Astrocyte (in vitro differentiated cells and primary cell): ENCODE measurements at regions not wholly inside any gene's neighbourhood (a gene's known extent, or its start where the extent isn't known, plus 50 kb on each side); places are given as distances from the start of the nearest gene placed in this dataset.
A peak's percentile ranks its signal among the peaks of the same experiment; 100 is the strongest.

Source experiments
- DNase-seq: peaks from one replicate; pipeline ENCODE4 v3.0.0-alpha.2; 2010; ENCODE audit warnings: low read depth
- FAIRE-seq: peaks from 2 replicates; lab custom pipeline; 2011; peaks lifted over from hg19 to GRCh38; lab: Jason Lieb, UNC
- H2AFZ ChIP-seq: 2 replicates; pipeline ENCODE4 v1.6.0; 2012; ENCODE audit warnings: low read depth, low read length, inconsistent platforms
- H3K27ac ChIP-seq: 2 replicates; pipeline ENCODE4 v1.5.1; 2011; ENCODE audit warnings: low read depth, low read length, inconsistent platforms
- H3K27me3 ChIP-seq: 2 replicates; pipeline ENCODE4 v1.6.0; 2011; ENCODE audit warnings: low read length, inconsistent platforms; ENCODE audit not compliant: insufficient read depth
- H3K36me3 ChIP-seq: 2 replicates; pipeline ENCODE4 v1.5.1; 2011; ENCODE audit warnings: low read length, inconsistent platforms; ENCODE audit not compliant: insufficient read depth
- H3K4me1 ChIP-seq: 2 replicates; pipeline ENCODE4 v1.5.1; 2011; ENCODE audit warnings: low read length, inconsistent platforms; ENCODE audit not compliant: insufficient read depth
- H3K4me2 ChIP-seq: 2 replicates; pipeline ENCODE4 v1.6.0; 2012; ENCODE audit warnings: low read length, inconsistent platforms
- H3K4me3 ChIP-seq: 2 replicates; pipeline ENCODE4 v1.5.1; 2011; ENCODE audit warnings: low read depth, mild to moderate bottlenecking, low read length, inconsistent platforms; ENCODE audit not compliant: insufficient read depth
- H3K79me2 ChIP-seq: 2 replicates; pipeline ENCODE4 v1.6.0; 2012; ENCODE audit warnings: mild to moderate bottlenecking, low read length, inconsistent platforms; ENCODE audit not compliant: insufficient read depth
- H3K9ac ChIP-seq: 2 replicates; pipeline ENCODE4 v1.6.0; 2012; ENCODE audit warnings: mild to moderate bottlenecking, low read length, inconsistent platforms
- H3K9me3 ChIP-seq: 2 replicates; pipeline ENCODE4 v1.5.1; 2012; ENCODE audit warnings: low read depth, mild to moderate bottlenecking, low read length, inconsistent platforms; ENCODE audit not compliant: insufficient read depth
- H4K20me1 ChIP-seq: 2 replicates; pipeline ENCODE4 v1.6.0; 2012; ENCODE audit warnings: low read length, inconsistent platforms; ENCODE audit not compliant: insufficient read depth
- H3K27ac Mint-ChIP-seq: one replicate; pipeline ENCODE4 v1.8.0; 2021; ENCODE audit warnings: mild to moderate bottlenecking, mixed read lengths; ENCODE audit not compliant: unreplicated experiment
- H3K27me3 Mint-ChIP-seq: one replicate; pipeline ENCODE4 v1.8.0; 2021; ENCODE audit warnings: low read depth, mixed read lengths; ENCODE audit not compliant: unreplicated experiment
- H3K36me3 Mint-ChIP-seq: one replicate; pipeline ENCODE4 v1.8.0; 2021; ENCODE audit warnings: low read depth, mixed read lengths; ENCODE audit not compliant: unreplicated experiment
- H3K4me1 Mint-ChIP-seq: one replicate; pipeline ENCODE4 v1.8.0; 2021; ENCODE audit warnings: low read depth, mixed read lengths; ENCODE audit not compliant: unreplicated experiment
- H3K4me3 Mint-ChIP-seq: one replicate; pipeline ENCODE4 v1.8.0; 2021; ENCODE audit warnings: mild to moderate bottlenecking, moderate library complexity, mixed read lengths; ENCODE audit not compliant: unreplicated experiment
- H3K9me3 Mint-ChIP-seq: one replicate; pipeline ENCODE4 v1.8.0; 2021; ENCODE audit warnings: mild to moderate bottlenecking, mixed read lengths; ENCODE audit not compliant: unreplicated experiment
- EZH2 ChIP-seq: IDR thresholded peaks from 2 replicates; pipeline ENCODE4 v1.6.1; 2012; ENCODE audit warnings: mild to moderate bottlenecking, low read length, inconsistent platforms; ENCODE audit not compliant: insufficient read depth
- TF ChIP-seq, protein P1 (sequence below): IDR thresholded peaks from 2 replicates; pipeline ENCODE4 v1.5.1; 2011; ENCODE audit warnings: low read depth, mild to moderate bottlenecking, inconsistent platforms, low read length, moderate library complexity; ENCODE audit not compliant: insufficient read depth

DNA sequence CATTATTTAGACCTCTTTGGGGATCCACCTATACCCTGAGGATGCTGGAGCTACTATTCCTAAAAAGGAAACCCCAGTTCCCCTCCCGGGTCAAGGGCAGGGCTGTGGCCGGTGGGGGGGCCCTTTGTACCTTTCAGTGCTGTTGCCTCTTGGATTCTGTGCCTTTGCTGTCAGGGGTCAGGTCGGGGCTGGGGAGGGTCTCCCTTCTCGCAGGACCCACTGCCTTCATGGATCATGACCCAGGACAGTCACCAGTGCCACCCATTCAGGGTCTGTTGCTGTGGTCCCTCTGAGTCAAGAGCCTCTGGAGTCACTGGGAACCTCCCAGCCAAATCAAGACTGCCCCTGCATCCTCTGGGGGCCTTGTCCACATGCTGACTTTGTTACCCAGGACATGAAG, 78.1 kb upstream of the CCND1 start:
- no peaks in the 10 kb centered on the region for H3K9me3 ChIP-seq
- H3K27ac Mint-ChIP-seq: no peak overlapping the region
- no peak overlapping the region for H3K4me3 ChIP-seq
- no peaks in the 10 kb centered on the region for H3K36me3 Mint-ChIP-seq
- no peak for TF ChIP-seq EZH2
- TF ChIP-seq, protein P1, sequence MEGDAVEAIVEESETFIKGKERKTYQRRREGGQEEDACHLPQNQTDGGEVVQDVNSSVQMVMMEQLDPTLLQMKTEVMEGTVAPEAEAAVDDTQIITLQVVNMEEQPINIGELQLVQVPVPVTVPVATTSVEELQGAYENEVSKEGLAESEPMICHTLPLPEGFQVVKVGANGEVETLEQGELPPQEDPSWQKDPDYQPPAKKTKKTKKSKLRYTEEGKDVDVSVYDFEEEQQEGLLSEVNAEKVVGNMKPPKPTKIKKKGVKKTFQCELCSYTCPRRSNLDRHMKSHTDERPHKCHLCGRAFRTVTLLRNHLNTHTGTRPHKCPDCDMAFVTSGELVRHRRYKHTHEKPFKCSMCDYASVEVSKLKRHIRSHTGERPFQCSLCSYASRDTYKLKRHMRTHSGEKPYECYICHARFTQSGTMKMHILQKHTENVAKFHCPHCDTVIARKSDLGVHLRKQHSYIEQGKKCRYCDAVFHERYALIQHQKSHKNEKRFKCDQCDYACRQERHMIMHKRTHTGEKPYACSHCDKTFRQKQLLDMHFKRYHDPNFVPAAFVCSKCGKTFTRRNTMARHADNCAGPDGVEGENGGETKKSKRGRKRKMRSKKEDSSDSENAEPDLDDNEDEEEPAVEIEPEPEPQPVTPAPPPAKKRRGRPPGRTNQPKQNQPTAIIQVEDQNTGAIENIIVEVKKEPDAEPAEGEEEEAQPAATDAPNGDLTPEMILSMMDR: no peak
- no peak for FAIRE-seq
- no peaks in the 10 kb centered on the region for H3K27me3 ChIP-seq
- DNase-seq: no peak
- H3K9me3 Mint-ChIP-seq: peaks cover 17% of the 10 kb centered on the region
- H3K4me1 ChIP-seq: peaks cover 2% of the 10 kb centered on the region
- no peaks in the 10 kb centered on the region for H3K79me2 ChIP-seq
- H3K4me2 ChIP-seq: no peak overlapping the region
- peaks cover 2% of the 10 kb centered on the region for H3K27me3 Mint-ChIP-seq
- no peaks in the 10 kb centered on the region for H3K36me3 ChIP-seq
- no peak overlapping the region for H3K9ac ChIP-seq
- H3K4me3 Mint-ChIP-seq: no peak overlapping the region
- no peaks in the 10 kb centered on the region for H4K20me1 ChIP-seq
- no peak overlapping the region for H2AFZ ChIP-seq
- no peak overlapping the region for H3K27ac ChIP-seq
- H3K4me1 Mint-ChIP-seq: peaks cover 24% of the 10 kb centered on the region

DNA sequence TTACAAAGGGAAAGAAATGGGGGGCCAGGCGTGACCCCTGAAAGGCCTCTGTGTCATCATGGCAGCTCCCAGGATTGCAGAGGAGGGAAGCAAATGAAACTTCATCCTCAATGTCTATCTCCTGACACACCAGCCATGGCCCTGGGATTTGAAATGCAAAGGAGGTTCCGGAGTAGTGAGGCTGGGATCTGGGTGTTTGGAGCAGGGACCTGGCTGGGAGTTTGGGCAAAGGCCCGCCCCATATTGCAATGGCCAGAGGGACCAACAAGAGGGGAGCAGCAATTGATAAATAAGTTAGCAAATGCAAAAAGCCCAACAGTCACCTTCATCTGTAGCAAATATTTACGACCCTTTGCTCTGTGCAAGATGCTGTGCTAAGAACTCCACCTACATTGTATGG, 77.7 kb upstream of the CCND1 start:
- DNase-seq (no peak), FAIRE-seq (no peak)
- H3K36me3 Mint-ChIP-seq: no peaks in the 10 kb centered on the region
- no peaks in the 10 kb centered on the region for H4K20me1 ChIP-seq
- H3K4me2 ChIP-seq: no peak overlapping the region
- no peaks in the 10 kb centered on the region for H3K9me3 ChIP-seq
- H3K79me2 ChIP-seq: no peaks in the 10 kb centered on the region
- H3K27me3 Mint-ChIP-seq: peaks cover 2% of the 10 kb centered on the region
- no peak overlapping the region for H3K27ac ChIP-seq
- H3K27ac Mint-ChIP-seq: no peak overlapping the region
- H3K9me3 Mint-ChIP-seq: peaks cover 17% of the 10 kb centered on the region
- no peak overlapping the region for H2AFZ ChIP-seq
- H3K4me1 ChIP-seq: peaks cover 6% of the 10 kb centered on the region
- no peak overlapping the region for H3K9ac ChIP-seq
- H3K36me3 ChIP-seq: no peaks in the 10 kb centered on the region
- H3K4me3 ChIP-seq: no peak overlapping the region
- H3K4me1 Mint-ChIP-seq: peaks cover 28% of the 10 kb centered on the region
- no peaks in the 10 kb centered on the region for H3K27me3 ChIP-seq
- no peak for TF ChIP-seq EZH2
- TF ChIP-seq, protein P1: no peak
- no peak overlapping the region for H3K4me3 Mint-ChIP-seq

DNA sequence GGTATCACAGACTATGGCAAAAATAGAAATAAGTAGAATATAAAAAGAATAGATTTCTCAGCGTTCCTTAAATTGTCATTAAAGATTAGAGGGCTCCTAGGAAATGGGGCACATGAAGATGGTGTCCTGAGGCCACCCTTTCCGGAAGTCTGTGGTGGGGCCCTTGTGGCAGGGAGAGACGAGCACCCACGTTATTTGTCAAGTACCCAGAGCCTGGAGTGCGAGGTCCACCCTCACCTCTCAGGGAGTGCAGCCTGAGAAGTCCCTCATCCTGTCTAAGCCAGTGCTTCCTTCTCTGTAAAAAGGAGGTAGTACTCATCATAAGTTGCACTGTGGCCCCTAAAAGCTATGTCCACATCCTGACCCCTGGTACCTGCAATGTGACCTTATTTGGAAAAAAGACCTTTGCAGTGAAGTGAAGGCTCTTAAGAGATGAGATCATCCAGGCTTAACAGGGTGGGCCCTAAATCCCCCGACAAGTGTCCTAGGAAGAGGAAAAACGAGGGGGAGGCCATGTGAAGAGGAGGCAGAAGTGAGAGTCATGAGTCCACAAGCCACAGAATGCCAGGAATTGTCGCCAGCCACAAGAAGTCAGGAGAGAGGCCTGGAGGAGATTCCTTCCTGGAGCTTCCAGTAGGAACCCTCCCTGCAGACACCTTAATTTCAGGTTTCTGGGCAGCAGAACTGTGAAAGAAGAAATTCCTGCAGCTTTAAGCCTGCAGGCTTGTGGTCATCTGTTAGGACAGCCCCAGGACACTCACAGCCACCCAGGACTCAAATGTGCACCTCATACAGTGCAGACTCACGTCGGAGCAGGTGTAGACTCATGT, 76.8 kb upstream of the CCND1 start:
- DNase-seq: peak; percentile 52
- H3K4me2 ChIP-seq: no peak overlapping the region
- no peak overlapping the region for H2AFZ ChIP-seq
- Mint-ChIP-seq H3K36me3 (no peaks in the 10 kb centered on the region), H3K9me3 (peaks cover 17% of the 10 kb centered on the region), H3K4me3 (no peak overlapping the region), H3K4me1 (peaks cover 28% of the 10 kb centered on the region), H3K27ac (peak overlapping the region; percentile 0), H3K27me3 (peaks cover 6% of the 10 kb centered on the region)
- no peaks in the 10 kb centered on the region for H3K79me2 ChIP-seq
- no peaks in the 10 kb centered on the region for H3K9me3 ChIP-seq
- H4K20me1 ChIP-seq: no peaks in the 10 kb centered on the region
- H3K4me3 ChIP-seq: no peak overlapping the region
- no peak for TF ChIP-seq EZH2
- TF ChIP-seq, protein P1: no peak
- FAIRE-seq: no peak
- H3K36me3 ChIP-seq: no peaks in the 10 kb centered on the region
- no peaks in the 10 kb centered on the region for H3K27me3 ChIP-seq
- no peak overlapping the region for H3K9ac ChIP-seq
- no peak overlapping the region for H3K27ac ChIP-seq
- H3K4me1 ChIP-seq: peaks cover 6% of the 10 kb centered on the region
